ENCODE measurements at regions not wholly inside any gene's neighbourhood (a gene's known extent, or its start where the extent isn't known, plus 50 kb on each side); places are given as distances from the start of the nearest gene placed in this dataset.

DNA sequence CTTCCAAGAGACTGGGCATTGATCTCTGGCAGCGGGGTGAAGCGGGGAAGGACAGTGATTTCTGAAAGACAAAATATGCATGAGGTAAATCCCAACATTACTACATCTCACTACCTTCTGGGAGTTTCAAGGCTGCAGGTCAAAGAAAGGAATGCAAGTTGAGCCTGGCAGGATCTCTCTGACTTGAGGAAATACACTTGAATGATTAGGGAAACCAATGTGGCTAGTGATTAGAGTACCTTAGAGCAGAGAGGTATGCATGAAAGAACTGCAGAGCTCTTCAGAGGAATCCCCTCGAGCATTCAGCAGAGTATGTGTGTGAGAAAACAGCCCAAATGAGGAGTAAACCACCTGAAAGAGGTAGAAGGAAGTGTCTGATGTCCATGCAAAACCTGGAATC lies 2874.1 kb upstream of the PCDH20 start:
- no peak for TF ChIP-seq POLR2A (IDR thresholded peaks at IDR 0.05)
- TF ChIP-seq, protein P1, sequence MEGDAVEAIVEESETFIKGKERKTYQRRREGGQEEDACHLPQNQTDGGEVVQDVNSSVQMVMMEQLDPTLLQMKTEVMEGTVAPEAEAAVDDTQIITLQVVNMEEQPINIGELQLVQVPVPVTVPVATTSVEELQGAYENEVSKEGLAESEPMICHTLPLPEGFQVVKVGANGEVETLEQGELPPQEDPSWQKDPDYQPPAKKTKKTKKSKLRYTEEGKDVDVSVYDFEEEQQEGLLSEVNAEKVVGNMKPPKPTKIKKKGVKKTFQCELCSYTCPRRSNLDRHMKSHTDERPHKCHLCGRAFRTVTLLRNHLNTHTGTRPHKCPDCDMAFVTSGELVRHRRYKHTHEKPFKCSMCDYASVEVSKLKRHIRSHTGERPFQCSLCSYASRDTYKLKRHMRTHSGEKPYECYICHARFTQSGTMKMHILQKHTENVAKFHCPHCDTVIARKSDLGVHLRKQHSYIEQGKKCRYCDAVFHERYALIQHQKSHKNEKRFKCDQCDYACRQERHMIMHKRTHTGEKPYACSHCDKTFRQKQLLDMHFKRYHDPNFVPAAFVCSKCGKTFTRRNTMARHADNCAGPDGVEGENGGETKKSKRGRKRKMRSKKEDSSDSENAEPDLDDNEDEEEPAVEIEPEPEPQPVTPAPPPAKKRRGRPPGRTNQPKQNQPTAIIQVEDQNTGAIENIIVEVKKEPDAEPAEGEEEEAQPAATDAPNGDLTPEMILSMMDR (IDR thresholded peaks at IDR 0.05): no peak

All from gastroesophageal sphincter (tissue), 3 donors.